ENCODE measurements at regions not wholly inside any gene's neighbourhood (a gene's known extent, or its start where the extent isn't known, plus 50 kb on each side); places are given as distances from the start of the nearest gene placed in this dataset.

DNA sequence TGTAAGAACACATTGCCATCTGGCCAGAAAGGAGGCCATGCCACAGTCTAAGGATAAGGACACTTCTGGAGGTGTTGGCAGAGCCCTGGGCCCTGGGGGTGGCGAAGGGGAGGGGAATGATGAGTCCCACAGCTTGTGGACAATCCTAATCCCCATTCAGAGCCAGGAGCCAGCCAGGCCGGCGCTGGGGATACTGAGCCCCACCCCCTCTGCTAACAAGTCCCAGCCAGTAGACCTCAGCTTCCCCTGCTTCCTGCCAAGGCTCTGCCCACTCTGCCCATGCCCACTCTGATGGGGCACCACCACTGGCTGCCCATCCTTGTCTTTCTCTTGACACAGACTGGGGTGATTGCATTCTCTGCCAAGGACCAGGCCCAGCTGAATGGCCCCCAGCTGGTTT, 71.9 kb downstream of the NAV1 start (continued):
- TF ChIP-seq, protein P1, sequence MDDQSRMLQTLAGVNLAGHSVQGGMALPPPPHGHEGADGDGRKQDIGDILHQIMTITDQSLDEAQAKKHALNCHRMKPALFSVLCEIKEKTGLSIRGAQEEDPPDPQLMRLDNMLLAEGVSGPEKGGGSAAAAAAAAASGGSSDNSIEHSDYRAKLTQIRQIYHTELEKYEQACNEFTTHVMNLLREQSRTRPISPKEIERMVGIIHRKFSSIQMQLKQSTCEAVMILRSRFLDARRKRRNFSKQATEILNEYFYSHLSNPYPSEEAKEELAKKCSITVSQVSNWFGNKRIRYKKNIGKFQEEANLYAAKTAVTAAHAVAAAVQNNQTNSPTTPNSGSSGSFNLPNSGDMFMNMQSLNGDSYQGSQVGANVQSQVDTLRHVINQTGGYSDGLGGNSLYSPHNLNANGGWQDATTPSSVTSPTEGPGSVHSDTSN (IDR thresholded peaks at IDR 0.05; ENCODE audit: insufficient replicate concordance, low read depth, low read length): no peak
- TF ChIP-seq SIN3A (IDR thresholded peaks at IDR 0.05; ENCODE audit: low read depth, low read length) (no peak), PAX8 (IDR thresholded peaks at IDR 0.05) (no peak), RFX5 (IDR thresholded peaks at IDR 0.05; ENCODE audit: low read depth, low read length) (no peak), SREBF1 (IDR thresholded peaks at IDR 0.05; ENCODE audit: low read length) (no peak), SMAD1 (IDR thresholded peaks at IDR 0.05; ENCODE audit: low read depth, partially characterized antibody) (no peak)
- TF ChIP-seq, protein P2, sequence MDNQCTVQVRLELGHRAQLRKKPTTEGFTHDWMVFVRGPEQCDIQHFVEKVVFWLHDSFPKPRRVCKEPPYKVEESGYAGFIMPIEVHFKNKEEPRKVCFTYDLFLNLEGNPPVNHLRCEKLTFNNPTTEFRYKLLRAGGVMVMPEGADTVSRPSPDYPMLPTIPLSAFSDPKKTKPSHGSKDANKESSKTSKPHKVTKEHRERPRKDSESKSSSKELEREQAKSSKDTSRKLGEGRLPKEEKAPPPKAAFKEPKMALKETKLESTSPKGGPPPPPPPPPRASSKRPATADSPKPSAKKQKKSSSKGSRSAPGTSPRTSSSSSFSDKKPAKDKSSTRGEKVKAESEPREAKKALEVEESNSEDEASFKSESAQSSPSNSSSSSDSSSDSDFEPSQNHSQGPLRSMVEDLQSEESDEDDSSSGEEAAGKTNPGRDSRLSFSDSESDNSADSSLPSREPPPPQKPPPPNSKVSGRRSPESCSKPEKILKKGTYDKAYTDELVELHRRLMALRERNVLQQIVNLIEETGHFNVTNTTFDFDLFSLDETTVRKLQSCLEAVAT (IDR thresholded peaks at IDR 0.05): no peak
- TF ChIP-seq, protein P3, sequence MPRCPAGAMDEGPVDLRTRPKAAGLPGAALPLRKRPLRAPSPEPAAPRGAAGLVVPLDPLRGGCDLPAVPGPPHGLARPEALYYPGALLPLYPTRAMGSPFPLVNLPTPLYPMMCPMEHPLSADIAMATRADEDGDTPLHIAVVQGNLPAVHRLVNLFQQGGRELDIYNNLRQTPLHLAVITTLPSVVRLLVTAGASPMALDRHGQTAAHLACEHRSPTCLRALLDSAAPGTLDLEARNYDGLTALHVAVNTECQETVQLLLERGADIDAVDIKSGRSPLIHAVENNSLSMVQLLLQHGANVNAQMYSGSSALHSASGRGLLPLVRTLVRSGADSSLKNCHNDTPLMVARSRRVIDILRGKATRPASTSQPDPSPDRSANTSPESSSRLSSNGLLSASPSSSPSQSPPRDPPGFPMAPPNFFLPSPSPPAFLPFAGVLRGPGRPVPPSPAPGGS (IDR thresholded peaks at IDR 0.05; ENCODE audit: borderline replicate concordance, insufficient read depth, low read depth, low read length, poor library complexity, severe bottlenecking): no peak
- TF ChIP-seq, protein P4, sequence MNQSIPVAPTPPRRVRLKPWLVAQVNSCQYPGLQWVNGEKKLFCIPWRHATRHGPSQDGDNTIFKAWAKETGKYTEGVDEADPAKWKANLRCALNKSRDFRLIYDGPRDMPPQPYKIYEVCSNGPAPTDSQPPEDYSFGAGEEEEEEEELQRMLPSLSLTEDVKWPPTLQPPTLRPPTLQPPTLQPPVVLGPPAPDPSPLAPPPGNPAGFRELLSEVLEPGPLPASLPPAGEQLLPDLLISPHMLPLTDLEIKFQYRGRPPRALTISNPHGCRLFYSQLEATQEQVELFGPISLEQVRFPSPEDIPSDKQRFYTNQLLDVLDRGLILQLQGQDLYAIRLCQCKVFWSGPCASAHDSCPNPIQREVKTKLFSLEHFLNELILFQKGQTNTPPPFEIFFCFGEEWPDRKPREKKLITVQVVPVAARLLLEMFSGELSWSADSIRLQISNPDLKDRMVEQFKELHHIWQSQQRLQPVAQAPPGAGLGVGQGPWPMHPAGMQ (IDR thresholded peaks at IDR 0.05; ENCODE audit: borderline replicate concordance): no peak
- TF ChIP-seq, protein P5, sequence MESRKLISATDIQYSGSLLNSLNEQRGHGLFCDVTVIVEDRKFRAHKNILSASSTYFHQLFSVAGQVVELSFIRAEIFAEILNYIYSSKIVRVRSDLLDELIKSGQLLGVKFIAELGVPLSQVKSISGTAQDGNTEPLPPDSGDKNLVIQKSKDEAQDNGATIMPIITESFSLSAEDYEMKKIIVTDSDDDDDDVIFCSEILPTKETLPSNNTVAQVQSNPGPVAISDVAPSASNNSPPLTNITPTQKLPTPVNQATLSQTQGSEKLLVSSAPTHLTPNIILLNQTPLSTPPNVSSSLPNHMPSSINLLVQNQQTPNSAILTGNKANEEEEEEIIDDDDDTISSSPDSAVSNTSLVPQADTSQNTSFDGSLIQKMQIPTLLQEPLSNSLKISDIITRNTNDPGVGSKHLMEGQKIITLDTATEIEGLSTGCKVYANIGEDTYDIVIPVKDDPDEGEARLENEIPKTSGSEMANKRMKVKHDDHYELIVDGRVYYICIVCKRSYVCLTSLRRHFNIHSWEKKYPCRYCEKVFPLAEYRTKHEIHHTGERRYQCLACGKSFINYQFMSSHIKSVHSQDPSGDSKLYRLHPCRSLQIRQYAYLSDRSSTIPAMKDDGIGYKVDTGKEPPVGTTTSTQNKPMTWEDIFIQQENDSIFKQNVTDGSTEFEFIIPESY (IDR thresholded peaks at IDR 0.05): no peak
- TF ChIP-seq, protein P6, sequence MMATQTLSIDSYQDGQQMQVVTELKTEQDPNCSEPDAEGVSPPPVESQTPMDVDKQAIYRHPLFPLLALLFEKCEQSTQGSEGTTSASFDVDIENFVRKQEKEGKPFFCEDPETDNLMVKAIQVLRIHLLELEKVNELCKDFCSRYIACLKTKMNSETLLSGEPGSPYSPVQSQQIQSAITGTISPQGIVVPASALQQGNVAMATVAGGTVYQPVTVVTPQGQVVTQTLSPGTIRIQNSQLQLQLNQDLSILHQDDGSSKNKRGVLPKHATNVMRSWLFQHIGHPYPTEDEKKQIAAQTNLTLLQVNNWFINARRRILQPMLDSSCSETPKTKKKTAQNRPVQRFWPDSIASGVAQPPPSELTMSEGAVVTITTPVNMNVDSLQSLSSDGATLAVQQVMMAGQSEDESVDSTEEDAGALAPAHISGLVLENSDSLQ (IDR thresholded peaks at IDR 0.05): no peak

Data from GM12878 (cell line).